ENCODE measurements at regions not wholly inside any gene's neighbourhood (a gene's known extent, or its start where the extent isn't known, plus 50 kb on each side); places are given as distances from the start of the nearest gene placed in this dataset.

DNA sequence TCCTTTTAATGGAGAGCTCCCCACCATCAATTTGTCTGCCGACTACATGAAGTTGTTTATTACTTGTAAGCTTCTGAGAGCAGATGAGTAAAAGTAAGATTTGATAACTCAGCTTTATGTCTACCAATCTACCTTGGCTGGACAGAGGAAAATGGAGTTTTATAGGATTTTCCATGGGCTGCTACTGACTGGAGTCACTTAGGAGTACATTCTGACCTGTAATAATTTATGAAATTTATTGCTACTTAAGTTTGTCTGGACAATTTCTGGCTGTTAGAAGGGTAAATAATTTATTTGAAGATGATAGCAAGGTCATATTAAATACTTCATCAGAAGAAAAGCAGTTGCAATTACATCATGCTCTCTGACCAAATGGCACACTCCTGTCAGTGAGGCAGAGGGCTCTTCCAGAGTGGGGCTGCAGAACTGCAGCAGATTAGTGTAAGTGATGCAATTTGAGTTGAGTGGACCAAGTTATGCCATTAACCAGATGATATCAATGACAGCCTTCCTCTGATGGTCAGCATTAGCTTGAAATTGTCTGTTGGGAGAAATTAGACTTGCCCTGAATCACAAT lies 736.7 kb upstream of the PTBP2 start:
- POLR2A ChIA-PET (ENCODE audit: partially characterized antibody), result no interaction called here
- TF ChIP-seq CHD1 (IDR thresholded peaks at IDR 0.05; ENCODE audit: low read depth, low read length) (no peak), POLR2AphosphoS5 (IDR thresholded peaks at IDR 0.05; ENCODE audit: low read depth, low read length) (no peak), SIX5 (IDR thresholded peaks at IDR 0.05; ENCODE audit: low read depth, low read length) (no peak), SP2 (IDR thresholded peaks at IDR 0.05; ENCODE audit: low read length) (no peak), HDAC2 (IDR thresholded peaks at IDR 0.05; ENCODE audit: borderline replicate concordance in 1 of 2, low read depth in 2 of 2, low read length in 2 of 2) (no peak)

More for the DNA sequence above, 736.7 kb upstream of the PTBP2 start:
- Histone ChIP-seq H3K27me3 (replicated peaks in 1 of 4; ENCODE audit: control insufficient read depth in 3 of 4, extremely low read depth in 1 of 4, insufficient read depth in 3 of 4, low read length in 3 of 4) (no peaks in the 10 kb centered on the region), H4K5ac (ENCODE audit: insufficient read length, low read depth, low read length) (no peak overlapping the region), H4K8ac (ENCODE audit: extremely low read depth, insufficient read depth, low read length) (no peak overlapping the region), H3K9ac (replicated peaks in 1 of 4; ENCODE audit: extremely low read depth in 1 of 4, low read depth in 3 of 4, low read length in 3 of 4) (no peak overlapping the region), H2BK120ac (replicated peaks; ENCODE audit: low read depth, low read length) (no peak overlapping the region), H3K56ac (replicated peaks; ENCODE audit: insufficient read length, low read depth, low read length) (no peak overlapping the region), H3K9me3 (ENCODE audit: insufficient read depth in 2 of 2, low read depth in 1 of 2, low read length in 1 of 2) (no peaks in the 10 kb centered on the region), H3K4ac (replicated peaks; ENCODE audit: insufficient read length, low read depth, low read length) (no peak overlapping the region), H3K18ac (ENCODE audit: extremely low read depth, low read length) (no peak overlapping the region), H3K4me3 (ENCODE audit: extremely low read depth in 1 of 4, insufficient read depth in 2 of 4, low read depth in 3 of 4, low read length in 4 of 4) (no peak overlapping the region), H2AK5ac (ENCODE audit: low read depth, low read length) (no peak overlapping the region), H3K79me1 (ENCODE audit: low read depth, low read length) (no peaks in the 10 kb centered on the region), H2AFZ (ENCODE audit: low read length) (peak overlapping the region; percentile 43), H3K23ac (ENCODE audit: insufficient read length) (no peak overlapping the region), H4K91ac (replicated peaks; ENCODE audit: insufficient read length, low read length) (no peak overlapping the region), H3K79me2 (ENCODE audit: control insufficient read depth in 1 of 2, insufficient read depth in 2 of 2, low read length in 2 of 2) (no peaks in the 10 kb centered on the region), H3K14ac (ENCODE audit: insufficient read length) (no peak overlapping the region), H4K20me1 (replicated peaks in 1 of 2; ENCODE audit: control insufficient read depth in 1 of 2, insufficient read depth in 2 of 2, low read length in 2 of 2) (no peaks in the 10 kb centered on the region), H3K23me2 (ENCODE audit: low read depth, low read length) (no peaks in the 10 kb centered on the region; the same call in 1 of the 2 replicates), H3K27ac (ENCODE audit: low read depth, low read length) (no peak overlapping the region), H2BK5ac (ENCODE audit: low read depth, low read length) (no peak overlapping the region), H2BK20ac (ENCODE audit: low read length) (no peak overlapping the region), H2BK15ac (ENCODE audit: low read length) (no peak overlapping the region), H3K4me1 (replicated peaks in 1 of 4; ENCODE audit: control insufficient read depth in 3 of 4, insufficient read depth in 4 of 4, low read length in 3 of 4) (0 out of 7 replicates have a peak, but pooled peaks cover 0 to 2% (median 0%) of the 10 kb centered on the region in 4 experiments), H3K36me3 (ENCODE audit: control insufficient read depth in 2 of 4, insufficient read depth in 4 of 4, low read length in 3 of 4) (no peaks in the 10 kb centered on the region), H3K4me2 (ENCODE audit: insufficient read depth in 1 of 2, low read depth in 2 of 2, low read length in 2 of 2) (no peak overlapping the region), H2BK12ac (ENCODE audit: low read depth, low read length) (no peak overlapping the region)
- DNase-seq (ENCODE audit: low read depth in 1 of 2, low spot score in 2 of 2) (no peak), FAIRE-seq (no peak)
- CTCF ChIA-PET (ENCODE audit: partially characterized antibody), result interaction anchor here (1.0 kb wide), 1 partner anchor 44 kb away, joined by 3 read pairs; no protein-coding TSS in a partner anchor
- 95% methylated on average over 1 of the region's 1 CpG; no CpG with 5 or more reads in 1 of the 2 experiments for WGBS, 2 experiments (ENCODE audit: extremely low coverage in 1 of 2, insufficient coverage in 1 of 2, insufficient read length in 1 of 2, insufficient replicate concordance in 2 of 2, low coverage in 1 of 2, low lambda C conversion rate in 2 of 2, missing lambda C conversion rate in 1 of 2)

Data from H1 (cell line).